IMR-90 (cell line): ENCODE measurements at regions not wholly inside any gene's neighbourhood (a gene's known extent, or its start where the extent isn't known, plus 50 kb on each side); places are given as distances from the start of the nearest gene placed in this dataset.

Experiments
- ATAC-seq: fragments of 200-7000 bp; cut with Tn5 transposase; 2 replicates; pipeline ENCODE4 v1.9.1; 2020; ENCODE audit warnings: low read depth, mild to moderate bottlenecking, moderate library complexity
- BruUV-seq: library from RNA; stranded (reverse); fragments of 400-500 nt; replicated peaks from 2 replicates; lab custom pipeline; 2021; lab: Mats Ljungman, UMichigan
- CTCF ChIA-PET: fragments of 300-600 bp; formaldehyde crosslinking; extraction: SDS; loops from one replicate; lab custom pipeline; 2021; ENCODE audit warnings: antibody characterized with exemption; lab: Yijun Ruan, JAX
- POLR2A ChIA-PET: fragments of 300-600 bp; sonication (Branson Sonifier 250); formaldehyde crosslinking; loops from one replicate; lab custom pipeline; 2022; ENCODE audit warnings: antibody characterized with exemption; ENCODE audit not compliant: unreplicated experiment; lab: Charles Lee
- DNase-seq: peaks from one replicate; pipeline ENCODE4 v3.0.0; 2013
- H2AFZ ChIP-seq: replicated peaks from 2 replicates; pipeline ENCODE3; 2013; ENCODE audit warnings: low read length, mild to moderate bottlenecking; ENCODE audit not compliant: poor library complexity
- H2AK5ac ChIP-seq: 2 replicates; pipeline ENCODE4 v1.6.1; 2013; ENCODE audit warnings: low read depth, low read length, inconsistent platforms
- H2AK9ac ChIP-seq: replicated peaks from 2 replicates; pipeline ENCODE3; 2013; ENCODE audit warnings: mild to moderate bottlenecking, low read depth, low read length, moderate library complexity; ENCODE audit not compliant: poor library complexity
- H2BK120ac ChIP-seq: 2 replicates; pipeline ENCODE4 v1.6.1; 2013; ENCODE audit warnings: low read depth, low read length, inconsistent platforms
- H2BK15ac ChIP-seq: 3 replicates; pipeline ENCODE4 v1.6.1; 2013; ENCODE audit warnings: low read depth, low read length, inconsistent platforms
- H2BK20ac ChIP-seq: 2 replicates; pipeline ENCODE4 v1.6.1; 2013; ENCODE audit warnings: low read depth, mild to moderate bottlenecking, inconsistent platforms, low read length, moderate library complexity
- H2BK5ac ChIP-seq: 2 replicates; pipeline ENCODE4 v1.6.1; 2013; ENCODE audit warnings: mild to moderate bottlenecking, low read depth, low read length, inconsistent platforms; ENCODE audit not compliant: poor library complexity, severe bottlenecking
- H3K14ac ChIP-seq: replicated peaks from 2 replicates; pipeline ENCODE4 v1.6.1; 2013; ENCODE audit warnings: low read depth, low read length, inconsistent platforms
- H3K18ac ChIP-seq: 2 replicates; pipeline ENCODE4 v1.6.1; 2013; ENCODE audit warnings: low read depth, low read length, control low read depth
- H3K23ac ChIP-seq: 2 replicates; pipeline ENCODE4 v1.6.1; 2013; ENCODE audit warnings: low read depth, low read length, inconsistent platforms
- H3K27ac ChIP-seq: 2 replicates; pipeline ENCODE4 v1.5.1; 2013; ENCODE audit warnings: mild to moderate bottlenecking, control low read depth, low read length; ENCODE audit not compliant: insufficient read depth
- H3K27me3 ChIP-seq: 2 replicates; pipeline ENCODE4 v1.6.1; 2013; ENCODE audit warnings: low read length; ENCODE audit not compliant: control insufficient read depth, insufficient read depth
- H3K36me3 ChIP-seq: 2 replicates; pipeline ENCODE4 v1.6.1; 2013; ENCODE audit warnings: low read length, mixed read lengths; ENCODE audit not compliant: control insufficient read depth, insufficient read depth
- H3K4ac ChIP-seq: 2 replicates; pipeline ENCODE4 v1.6.1; 2013; ENCODE audit warnings: low read depth, low read length, inconsistent platforms
- H3K4me1 ChIP-seq: 2 replicates; pipeline ENCODE4 v1.6.1; 2013; ENCODE audit warnings: low read length, mixed read lengths; ENCODE audit not compliant: control insufficient read depth, insufficient read depth
- H3K4me2 ChIP-seq: 2 replicates; pipeline ENCODE4 v1.6.1; 2013; ENCODE audit warnings: low read depth, mild to moderate bottlenecking, control low read depth, low read length, moderate library complexity
- H3K4me3 ChIP-seq: 2 replicates; pipeline ENCODE4 v1.5.1; 2013; ENCODE audit warnings: low read depth, mild to moderate bottlenecking, control low read depth, low read length, moderate library complexity; ENCODE audit not compliant: insufficient read depth
- H3K56ac ChIP-seq: 2 replicates; pipeline ENCODE4 v1.6.1; 2013; ENCODE audit warnings: low read length, inconsistent platforms; ENCODE audit not compliant: insufficient read depth; ENCODE audit errors: extremely low read depth
- H3K79me1 ChIP-seq, 2 experiments: 2 replicates each; pipeline ENCODE4 v1.6.1; 2013; ENCODE audit warnings: low read length in 2 of 2, inconsistent platforms in 1 of 2, low read depth in 1 of 2
- H3K9ac ChIP-seq: 2 replicates; pipeline ENCODE4 v1.6.1; 2013; ENCODE audit warnings: low read depth, low read length, control low read depth
- H3K9me1 ChIP-seq: 2 replicates; pipeline ENCODE4 v1.6.1; 2013; ENCODE audit warnings: low read length, inconsistent platforms; ENCODE audit not compliant: insufficient read depth
- H3K9me3 ChIP-seq: 2 replicates; pipeline ENCODE4 v1.6.1; 2013; ENCODE audit warnings: low read length; ENCODE audit not compliant: control insufficient read depth, insufficient read depth
- H4K20me1 ChIP-seq: 2 replicates; pipeline ENCODE4 v1.6.1; 2013; ENCODE audit warnings: low read length, inconsistent platforms; ENCODE audit not compliant: insufficient read depth
- H4K5ac ChIP-seq: 2 replicates; pipeline ENCODE4 v1.6.1; 2013; ENCODE audit warnings: mild to moderate bottlenecking, low read depth, low read length, control low read depth
- H4K8ac ChIP-seq, 2 experiments: 2 replicates each; pipeline ENCODE4 v1.6.1; 2013; ENCODE audit warnings: low read depth in 2 of 2, low read length in 2 of 2, control low read depth in 1 of 2, inconsistent platforms in 1 of 2
- H4K91ac ChIP-seq: 2 replicates; pipeline ENCODE4 v1.6.1; 2013; ENCODE audit warnings: low read depth, low read length, inconsistent platforms; ENCODE audit not compliant: insufficient read depth
- CEBPB ChIP-seq: IDR thresholded peaks from 2 replicates; pipeline ENCODE4 v1.6.1; 2012; ENCODE audit warnings: low read depth, low read length, improper control_type of control experiment
- MAFK ChIP-seq: IDR thresholded peaks from 2 replicates; pipeline ENCODE4 v1.6.1; 2012; ENCODE audit warnings: low read depth, low read length, improper control_type of control experiment
- NFE2L2 ChIP-seq: fragments of 150-350 bp; IDR thresholded peaks from 2 replicates; pipeline ENCODE4 v1.6.1; 2016; ENCODE audit warnings: low read depth, mild to moderate bottlenecking, low read length
- POLR2A ChIP-seq: IDR thresholded peaks from 2 replicates; pipeline ENCODE4 v1.6.1; 2012; ENCODE audit warnings: mild to moderate bottlenecking, low read depth, low read length
- RAD21 ChIP-seq: IDR thresholded peaks from 2 replicates; pipeline ENCODE4 v1.6.1; 2012; ENCODE audit warnings: low read length, improper control_type of control experiment
- RCOR1 ChIP-seq: IDR thresholded peaks from 2 replicates; pipeline ENCODE4 v1.6.1; 2012; ENCODE audit warnings: mild to moderate bottlenecking, low read length, improper control_type of control experiment; ENCODE audit not compliant: insufficient replicate concordance
- WGBS, 2 experiments: methylation state at CpG; one replicate each; pipeline versions ENCODE4 v1.1.5 to v1.1.7; 2013; ENCODE audit warnings: missing lambda C conversion rate in 2 of 2; ENCODE audit not compliant: insufficient read length in 1 of 2; ENCODE audit errors: extremely low coverage in 2 of 2; 5-methylcytosine and 5-hydroxymethylcytosine counted together
- dilution Hi-C: fragments of 300-500 bp; cut with HindIII; formaldehyde crosslinking; loops from one replicate; pipeline ENCODE4 v1.14.3; 2018; ENCODE audit warnings: low sequenced_read_pairs; ENCODE audit not compliant: unreplicated experiment
- in situ Hi-C: fragments of 300-500 bp; cut with MboI; formaldehyde crosslinking; loops from 3 replicates; pipeline ENCODE4 v1.14.3; 2019; ENCODE audit warnings: low sequenced_read_pairs, inconsistent platforms, mixed read lengths
- intact Hi-C: fragments of 100-400 bp; cut with micrococcal nuclease; formaldehyde crosslinking; loops from 2 replicates; pipeline ENCODE4 v1.10.0; 2022
- TF ChIP-seq, protein P1 (sequence below): conservative IDR thresholded peaks from 2 replicates; pipeline ENCODE4 v1.5.1; 2012; ENCODE audit warnings: mild to moderate bottlenecking, low read depth, low read length, improper control_type of control experiment

DNA sequence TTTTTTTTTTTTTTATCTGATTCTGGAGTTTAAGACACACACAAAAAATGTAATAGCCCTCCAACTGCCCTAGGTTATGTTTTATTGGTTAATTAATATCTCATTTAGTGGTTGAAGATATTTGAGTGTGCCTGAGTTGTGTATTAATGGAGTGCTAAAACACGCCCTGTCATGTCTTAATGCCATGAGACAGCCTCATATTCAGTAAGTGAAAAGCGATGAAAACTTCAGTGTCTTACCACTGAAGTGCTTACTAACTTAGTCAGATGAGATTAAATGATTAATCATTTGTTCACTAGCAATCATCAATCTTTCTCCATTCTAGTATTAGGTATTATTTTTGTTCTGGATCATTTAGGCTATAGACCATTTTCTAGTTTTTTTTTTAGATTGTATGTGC, 544.7 kb upstream of the ROBO2 start:
- Histone ChIP-seq H2BK5ac (no peak overlapping the region), H3K4me3 (no peak overlapping the region), H2AFZ (no peak overlapping the region), H3K79me1 (0 out of 4 replicates have a peak, but pooled peaks cover 0 to 2% of the 10 kb centered on the region in 2 experiments), H3K23ac (no peak overlapping the region), H3K4me1 (no peaks in the 10 kb centered on the region), H2BK120ac (peak overlapping the region; percentile 3; the same call in 1 of the 2 replicates), H3K9me3 (no peaks in the 10 kb centered on the region), H4K5ac (no peak overlapping the region), H4K8ac (no peak overlapping the region), H3K56ac (no peak overlapping the region), H3K9ac (no peak overlapping the region), H3K4ac (no peak overlapping the region), H3K18ac (no peak overlapping the region), H2BK20ac (no peak overlapping the region), H3K27ac (no peak overlapping the region), H4K91ac (no peak overlapping the region), H2BK15ac (no peak overlapping the region), H3K14ac (0 out of 2 replicates have a peak overlapping the region, but pooled peaks have one; percentile 5), H2AK5ac (no peak overlapping the region), H3K27me3 (no peaks in the 10 kb centered on the region), H3K9me1 (no peaks in the 10 kb centered on the region), H2AK9ac (no peak overlapping the region), H3K36me3 (no peaks in the 10 kb centered on the region), H4K20me1 (no peaks in the 10 kb centered on the region), H3K4me2 (no peak overlapping the region)
- in situ Hi-C loops (no loop called here), dilution Hi-C loops (no loop called here), intact Hi-C loops (no loop called here)
- no peak for TF ChIP-seq POLR2A
- TF ChIP-seq RAD21, result no peak
- no peak for TF ChIP-seq CEBPB
- no peak for TF ChIP-seq MAFK
- TF ChIP-seq, protein P1, sequence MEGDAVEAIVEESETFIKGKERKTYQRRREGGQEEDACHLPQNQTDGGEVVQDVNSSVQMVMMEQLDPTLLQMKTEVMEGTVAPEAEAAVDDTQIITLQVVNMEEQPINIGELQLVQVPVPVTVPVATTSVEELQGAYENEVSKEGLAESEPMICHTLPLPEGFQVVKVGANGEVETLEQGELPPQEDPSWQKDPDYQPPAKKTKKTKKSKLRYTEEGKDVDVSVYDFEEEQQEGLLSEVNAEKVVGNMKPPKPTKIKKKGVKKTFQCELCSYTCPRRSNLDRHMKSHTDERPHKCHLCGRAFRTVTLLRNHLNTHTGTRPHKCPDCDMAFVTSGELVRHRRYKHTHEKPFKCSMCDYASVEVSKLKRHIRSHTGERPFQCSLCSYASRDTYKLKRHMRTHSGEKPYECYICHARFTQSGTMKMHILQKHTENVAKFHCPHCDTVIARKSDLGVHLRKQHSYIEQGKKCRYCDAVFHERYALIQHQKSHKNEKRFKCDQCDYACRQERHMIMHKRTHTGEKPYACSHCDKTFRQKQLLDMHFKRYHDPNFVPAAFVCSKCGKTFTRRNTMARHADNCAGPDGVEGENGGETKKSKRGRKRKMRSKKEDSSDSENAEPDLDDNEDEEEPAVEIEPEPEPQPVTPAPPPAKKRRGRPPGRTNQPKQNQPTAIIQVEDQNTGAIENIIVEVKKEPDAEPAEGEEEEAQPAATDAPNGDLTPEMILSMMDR, result no peak
- no peak for TF ChIP-seq NFE2L2
- no peak for TF ChIP-seq RCOR1
- no TSS peak for BruUV-seq
- CTCF ChIA-PET, result no interaction called here
- POLR2A ChIA-PET, result no interaction called here
- no peak for ATAC-seq
- DNase-seq, result no peak
- WGBS, 2 experiments, result no CpG with 5 or more reads among the region's 2 CpGs
